ENCODE measurements at regions not wholly inside any gene's neighbourhood (a gene's known extent, or its start where the extent isn't known, plus 50 kb on each side); places are given as distances from the start of the nearest gene placed in this dataset.

GRCh38 chr18:24628326-24628725, 167.9 kb downstream of the HRH4 start:
- Histone ChIP-seq H3K27ac (ENCODE audit: low read depth, low read length) (no peak overlapping the region), H3K36me3 (ENCODE audit: low read length) (no peaks in the 10 kb centered on the region), H3F3A (ENCODE audit: insufficient read depth) (no peaks in the 10 kb centered on the region), H3K9me3 (ENCODE audit: insufficient read depth, low read length) (no peaks in the 10 kb centered on the region), H3K9me2 (replicated peaks; ENCODE audit: insufficient read depth, low read length) (no peaks in the 10 kb centered on the region), H3K4me2 (ENCODE audit: low read depth, low read length, poor library complexity, severe bottlenecking) (no peak overlapping the region), H3K79me2 (ENCODE audit: insufficient read depth, low read length) (no peaks in the 10 kb centered on the region), H3K27me3 (ENCODE audit: low read length) (no peaks in the 10 kb centered on the region), H4K20me1 (ENCODE audit: low read depth, low read length) (no peaks in the 10 kb centered on the region), H2AFZ (ENCODE audit: low read depth, low read length, severe bottlenecking) (no peak overlapping the region), H3K9ac (ENCODE audit: low read length) (no peak overlapping the region), H3K4me3 (ENCODE audit: insufficient read depth, low read length, poor library complexity, severe bottlenecking) (no peak overlapping the region)
- TF ChIP-seq EZH2phosphoT487 (conservative IDR thresholded peaks at IDR 0.05; ENCODE audit: low read length) (no peak), CTCF (IDR thresholded peaks at IDR 0.05; ENCODE audit: insufficient read depth, low read length, poor library complexity, severe bottlenecking) (no peak)

GRCh38 chr18:24629921-24630320, 169.5 kb downstream of the HRH4 start:
- Histone ChIP-seq H3K4me3 (ENCODE audit: insufficient read depth, low read length, poor library complexity, severe bottlenecking) (no peak overlapping the region), H3K9me3 (ENCODE audit: insufficient read depth, low read length) (no peaks in the 10 kb centered on the region), H3K27me3 (ENCODE audit: low read length) (no peaks in the 10 kb centered on the region), H3K36me3 (ENCODE audit: low read length) (no peaks in the 10 kb centered on the region), H3K9ac (ENCODE audit: low read length) (no peak overlapping the region), H3F3A (ENCODE audit: insufficient read depth) (no peaks in the 10 kb centered on the region), H3K4me2 (ENCODE audit: low read depth, low read length, poor library complexity, severe bottlenecking) (no peak overlapping the region), H3K9me2 (replicated peaks; ENCODE audit: insufficient read depth, low read length) (no peaks in the 10 kb centered on the region), H3K27ac (ENCODE audit: low read depth, low read length) (no peak overlapping the region), H3K79me2 (ENCODE audit: insufficient read depth, low read length) (no peaks in the 10 kb centered on the region), H2AFZ (ENCODE audit: low read depth, low read length, severe bottlenecking) (no peak overlapping the region), H4K20me1 (ENCODE audit: low read depth, low read length) (no peaks in the 10 kb centered on the region)
- TF ChIP-seq EZH2phosphoT487 (conservative IDR thresholded peaks at IDR 0.05; ENCODE audit: low read length): no peak
- no peak for TF ChIP-seq CTCF (IDR thresholded peaks at IDR 0.05; ENCODE audit: insufficient read depth, low read length, poor library complexity, severe bottlenecking)

- no peak overlapping the region for H2AFZ ChIP-seq (ENCODE audit: low read depth, low read length, severe bottlenecking)
- H3K9me3 ChIP-seq (ENCODE audit: insufficient read depth, low read length): no peaks in the 10 kb centered on the region
- H3K36me3 ChIP-seq (ENCODE audit: low read length): no peaks in the 10 kb centered on the region
- H3K79me2 ChIP-seq (ENCODE audit: insufficient read depth, low read length): no peaks in the 10 kb centered on the region
- H4K20me1 ChIP-seq (ENCODE audit: low read depth, low read length): no peaks in the 10 kb centered on the region
- no peaks in the 10 kb centered on the region for H3F3A ChIP-seq (ENCODE audit: insufficient read depth)
- no peak overlapping the region for H3K4me3 ChIP-seq (ENCODE audit: insufficient read depth, low read length, poor library complexity, severe bottlenecking)
- no peak overlapping the region for H3K27ac ChIP-seq (ENCODE audit: low read depth, low read length)
- no peak overlapping the region for H3K9ac ChIP-seq (ENCODE audit: low read length)
- TF ChIP-seq CTCF (IDR thresholded peaks at IDR 0.05; ENCODE audit: insufficient read depth, low read length, poor library complexity, severe bottlenecking): no peak
- no peak for TF ChIP-seq EZH2phosphoT487 (conservative IDR thresholded peaks at IDR 0.05; ENCODE audit: low read length)
- H3K4me2 ChIP-seq (ENCODE audit: low read depth, low read length, poor library complexity, severe bottlenecking): no peak overlapping the region
- H3K9me2 ChIP-seq (replicated peaks; ENCODE audit: insufficient read depth, low read length): no peaks in the 10 kb centered on the region
- H3K27me3 ChIP-seq (ENCODE audit: low read length): no peaks in the 10 kb centered on the region
Observed at GRCh38 chr18:24630346-24630880, 170.0 kb downstream of the HRH4 start.
